ENCODE measurements at regions not wholly inside any gene's neighbourhood (a gene's known extent, or its start where the extent isn't known, plus 50 kb on each side); places are given as distances from the start of the nearest gene placed in this dataset.
"Not testable (repeated sequence)": the region's sequence is repeated elsewhere in the genome, so short reads cannot be mapped to it uniquely, and the experiment has no call there.

DNA sequence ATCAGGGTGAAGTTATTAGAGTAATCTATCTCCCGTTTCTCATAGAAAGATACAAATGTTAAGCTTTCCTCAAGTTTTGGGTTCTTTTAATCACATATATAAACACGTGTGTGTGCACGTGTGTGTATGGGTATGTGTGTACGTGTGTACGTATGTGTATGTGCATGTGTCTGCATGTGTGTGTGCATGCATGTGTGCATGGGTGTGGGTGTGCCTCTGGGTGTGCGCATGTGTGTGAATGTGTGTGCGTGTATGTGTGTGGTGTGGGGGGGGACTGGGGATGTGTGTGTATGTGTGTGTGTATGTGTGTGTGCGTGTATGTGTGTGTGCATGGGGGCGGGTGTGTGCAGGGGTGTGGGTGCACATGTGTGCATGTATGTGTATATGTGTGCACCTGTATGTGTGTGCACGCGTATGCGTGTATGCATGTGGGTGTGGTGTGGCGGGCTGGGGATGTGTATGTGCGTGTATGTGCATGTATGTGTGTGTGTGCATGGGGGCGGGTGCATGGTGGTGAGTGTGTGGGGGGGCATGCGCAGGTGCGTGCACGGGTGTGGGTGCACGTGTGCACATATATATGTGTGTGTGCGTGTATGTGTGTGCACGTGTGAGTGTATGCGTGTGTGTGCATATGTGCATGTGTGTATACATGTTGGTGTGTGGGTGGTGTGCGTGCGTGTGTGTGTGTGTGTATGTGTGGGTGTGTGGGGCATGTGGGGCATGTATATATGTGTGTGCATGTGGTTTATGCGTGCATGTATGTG, 304.0 kb downstream of the MBD2 start:
- no peak for DNase-seq (ENCODE audit: low read depth)

DNA sequence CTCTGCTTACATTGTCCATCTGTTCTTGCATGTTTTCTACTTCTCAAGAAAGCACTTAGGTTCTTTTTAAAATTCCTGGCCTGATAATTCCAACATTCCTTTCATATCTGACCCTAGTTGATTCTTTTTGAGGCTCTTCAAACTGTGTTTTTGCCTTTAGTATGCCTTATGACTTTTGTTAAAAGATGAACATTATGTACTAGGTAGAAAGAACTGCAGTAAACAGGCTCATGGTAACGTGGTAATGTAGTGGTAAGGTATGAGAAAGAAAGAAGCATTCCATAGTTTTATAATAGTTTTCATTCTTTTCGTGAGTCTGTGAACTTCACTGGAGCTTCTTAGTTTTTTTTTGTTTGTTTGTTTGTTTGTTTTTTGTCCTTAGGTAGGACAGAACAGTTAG, 306.4 kb downstream of the MBD2 start:
- DNase-seq (ENCODE audit: low read depth) = no peak

DNA sequence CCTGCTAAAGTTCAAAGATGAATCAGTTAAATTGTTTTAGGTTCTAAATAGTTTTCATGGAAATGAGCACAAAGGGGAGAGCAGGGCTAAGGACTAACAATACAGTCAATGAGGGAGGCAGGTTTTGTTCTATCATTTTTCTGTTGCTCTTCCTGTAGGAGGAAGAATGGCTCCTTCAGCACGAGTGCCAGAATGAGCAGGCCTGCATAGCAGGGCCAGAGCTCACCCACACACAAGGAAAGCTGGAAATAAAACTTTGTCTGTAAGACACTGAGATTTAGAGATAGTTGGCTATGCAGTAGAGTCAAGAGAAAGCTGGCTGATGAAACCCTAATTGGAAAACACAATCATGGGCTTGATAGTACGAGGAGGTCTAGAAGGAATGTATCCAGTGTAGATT, 313.3 kb downstream of the MBD2 start:
- DNase-seq (ENCODE audit: low read depth) = no peak

DNA sequence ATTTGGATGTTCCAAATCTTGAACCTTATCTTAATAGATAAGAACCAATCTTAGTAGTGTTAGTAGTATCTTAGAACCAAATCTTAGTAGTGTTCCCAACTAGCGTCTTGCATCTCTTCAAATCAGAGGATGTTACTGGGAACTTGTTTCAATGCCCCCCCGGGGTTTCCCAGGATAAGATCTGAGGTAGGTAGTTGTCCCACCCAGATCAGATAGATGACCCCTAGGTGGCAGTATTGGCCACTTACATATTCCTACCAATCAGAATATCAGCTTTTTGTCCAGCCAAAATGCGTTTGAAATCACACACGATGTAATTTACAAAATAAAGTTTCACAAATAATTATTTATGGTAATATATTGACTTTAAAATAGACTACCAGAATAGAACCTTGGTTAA, 314.8 kb downstream of the MBD2 start:
- DNase-seq (ENCODE audit: low read depth) = peak; percentile 29

DNA sequence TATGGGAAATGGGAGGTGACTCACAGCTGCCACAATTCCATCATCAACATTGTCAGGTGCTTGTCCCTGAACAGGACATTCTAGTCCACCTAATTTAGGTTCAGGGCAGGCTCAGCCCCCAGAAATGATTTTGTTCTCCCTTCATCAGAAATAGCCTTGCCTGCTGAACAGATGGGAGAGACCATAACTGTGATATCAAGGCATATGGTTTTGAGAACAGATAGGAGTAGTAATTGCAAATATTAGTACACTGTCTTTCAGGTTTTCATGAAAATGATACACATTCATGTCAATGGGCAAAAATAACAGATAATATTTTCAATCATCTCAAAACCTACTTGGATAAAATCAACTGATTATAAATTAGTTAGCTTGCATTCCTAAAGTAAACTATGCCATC, 316.5 kb downstream of the MBD2 start:
- no peak for DNase-seq (ENCODE audit: low read depth)

DNA sequence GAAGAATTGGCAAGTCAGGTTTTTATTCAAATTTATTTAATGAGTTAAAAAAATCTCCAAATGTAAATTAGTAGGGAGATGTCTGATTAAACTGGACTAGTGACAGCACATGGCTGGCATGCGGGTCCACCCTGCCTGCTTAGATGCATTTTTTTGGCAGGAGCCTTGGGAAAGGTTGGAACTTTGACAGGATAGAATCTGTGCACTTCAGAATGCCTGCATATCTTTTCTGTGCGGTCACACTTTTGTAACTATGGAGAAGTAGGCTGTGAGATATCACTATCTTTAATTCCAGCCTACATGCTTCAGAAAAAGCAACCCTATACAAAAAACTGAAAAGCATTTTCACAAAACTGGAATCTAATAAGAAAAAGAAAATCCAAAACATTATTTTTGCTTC, 317.8 kb downstream of the MBD2 start:
- peak; percentile 36 for DNase-seq (ENCODE audit: low read depth)

DNA sequence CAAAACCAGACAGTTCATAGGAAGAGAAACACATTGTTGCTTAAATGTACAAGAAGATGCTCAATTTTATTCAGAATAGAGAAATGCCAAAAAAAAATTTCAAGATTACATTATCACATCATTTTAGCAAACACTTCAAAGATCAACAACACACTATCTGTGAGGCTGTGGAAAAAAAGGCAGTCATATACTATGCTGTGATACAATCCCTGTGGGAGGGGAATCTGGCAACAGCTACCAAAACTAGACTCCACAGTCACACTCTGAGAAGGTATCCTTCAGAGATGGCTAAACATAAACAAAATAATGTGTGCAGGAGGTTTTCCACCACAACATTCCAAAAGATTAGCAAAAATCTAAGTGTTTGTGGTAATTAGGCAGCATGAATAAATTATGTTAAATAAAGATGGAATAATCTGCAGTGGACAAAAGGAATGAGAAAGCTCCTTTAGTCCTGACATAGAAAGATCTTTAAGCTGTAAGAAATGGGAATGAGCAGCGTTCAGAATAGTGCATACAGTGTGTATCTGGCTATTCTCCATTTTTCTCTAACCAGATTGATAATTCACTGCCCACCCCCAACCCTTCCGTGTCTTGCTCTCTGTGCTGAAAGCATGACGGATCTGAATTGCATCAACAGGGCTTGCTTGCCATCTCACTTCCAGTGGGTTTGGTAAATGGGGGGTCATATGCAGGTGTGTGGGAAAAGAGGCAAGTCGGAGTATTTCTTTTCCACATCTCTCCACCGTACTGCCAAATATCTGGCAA, 329.6 kb downstream of the MBD2 start:
- DNase-seq (ENCODE audit: low read depth) = no peak

DNA sequence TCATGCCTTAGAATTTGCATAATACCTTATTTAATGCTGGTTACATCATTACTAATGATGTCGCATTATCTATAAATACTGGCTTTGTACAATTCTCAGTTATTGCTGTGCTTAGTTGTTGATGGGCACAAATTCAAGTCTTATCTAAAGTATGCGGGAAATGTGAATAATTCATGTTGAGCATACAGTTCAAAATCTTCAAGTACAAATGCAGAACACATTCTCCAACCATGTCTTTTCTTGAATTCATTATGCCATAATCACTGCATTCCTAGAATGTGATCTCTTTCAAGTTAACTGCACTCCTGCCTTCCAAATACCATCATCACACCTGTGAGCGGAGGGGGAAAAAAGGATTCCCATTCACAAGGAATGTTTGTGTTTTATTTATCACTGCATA, 337.0 kb downstream of the MBD2 start:
- peak; percentile 14 for DNase-seq (ENCODE audit: low read depth)

DNA sequence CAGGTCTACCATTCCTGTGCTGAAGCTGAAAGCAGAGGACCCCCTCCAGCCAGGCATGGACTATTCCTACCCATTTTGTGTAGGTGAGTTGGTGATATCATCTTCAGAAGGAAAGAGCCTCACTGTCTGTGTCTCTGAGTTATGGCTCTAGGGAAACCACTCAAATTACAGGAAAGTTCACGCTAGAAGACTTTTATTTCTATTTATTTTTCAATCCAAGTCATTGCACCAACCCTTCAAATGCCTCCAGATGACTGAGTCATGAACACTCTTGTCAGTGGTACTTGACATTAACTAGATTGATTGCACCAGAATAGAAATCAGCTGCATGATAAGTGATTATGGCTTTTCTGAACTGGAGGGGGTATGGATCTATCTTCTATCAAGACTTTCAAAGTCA, 338.4 kb downstream of the MBD2 start:
- DNase-seq (ENCODE audit: low read depth) = no peak

DNA sequence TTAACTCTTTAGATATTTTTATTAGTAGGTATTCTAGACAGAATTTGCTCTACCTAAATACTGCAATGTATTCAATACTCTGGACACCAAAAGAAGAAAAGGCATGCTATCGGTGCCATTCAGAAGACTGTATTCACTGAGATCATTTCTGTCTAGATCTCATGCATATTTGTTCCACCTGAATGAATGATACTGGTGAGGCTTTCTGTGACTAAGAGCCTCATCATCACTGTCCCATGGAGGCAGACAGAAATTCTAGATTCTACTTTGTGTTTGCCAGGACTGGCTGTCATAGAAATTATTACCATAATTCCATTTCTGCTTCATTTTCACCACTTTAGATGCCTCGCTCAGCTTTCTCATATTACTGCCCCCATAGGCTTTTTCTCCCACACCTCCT, 340.7 kb downstream of the MBD2 start:
- DNase-seq (ENCODE audit: low read depth) = no peak

DNA sequence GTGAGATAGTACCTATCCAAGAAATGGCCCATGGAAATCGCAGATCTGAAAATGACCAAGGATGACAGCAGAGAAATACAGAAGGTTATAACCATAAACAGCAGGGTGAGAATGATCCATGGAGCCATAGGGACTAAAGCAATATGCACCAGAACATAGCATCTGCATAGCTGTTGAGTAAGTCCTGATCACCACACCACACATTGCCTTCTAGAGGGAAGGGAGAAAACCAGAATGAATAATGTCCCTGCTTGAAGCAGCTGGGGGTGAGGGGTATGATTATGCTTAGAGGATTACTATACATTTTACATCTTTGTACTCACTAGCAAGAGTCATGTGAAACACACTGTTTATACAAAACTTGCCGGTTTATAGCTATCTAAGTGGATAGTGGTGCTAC, 350.4 kb downstream of the MBD2 start:
- DNase-seq (ENCODE audit: low read depth) = no peak

DNA sequence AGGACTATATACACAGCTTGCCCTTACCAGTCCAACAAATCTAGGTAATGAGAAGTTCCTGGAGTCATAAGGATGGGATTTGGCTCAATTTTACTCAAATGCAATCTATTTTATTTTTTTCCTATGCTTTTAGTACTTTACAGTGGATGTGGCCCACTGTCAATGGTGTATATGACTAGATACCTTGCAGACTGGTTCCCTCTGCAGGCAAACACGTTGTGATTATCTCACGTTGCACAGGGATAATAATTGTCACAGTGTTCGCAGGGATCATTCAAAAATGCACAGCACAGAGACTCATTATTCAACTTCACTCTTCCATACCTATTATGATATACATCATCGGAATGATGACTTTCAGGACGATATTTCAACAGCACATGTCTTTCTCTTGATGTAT, 359.7 kb downstream of the MBD2 start:
- DNase-seq (ENCODE audit: low read depth) = no peak

DNA sequence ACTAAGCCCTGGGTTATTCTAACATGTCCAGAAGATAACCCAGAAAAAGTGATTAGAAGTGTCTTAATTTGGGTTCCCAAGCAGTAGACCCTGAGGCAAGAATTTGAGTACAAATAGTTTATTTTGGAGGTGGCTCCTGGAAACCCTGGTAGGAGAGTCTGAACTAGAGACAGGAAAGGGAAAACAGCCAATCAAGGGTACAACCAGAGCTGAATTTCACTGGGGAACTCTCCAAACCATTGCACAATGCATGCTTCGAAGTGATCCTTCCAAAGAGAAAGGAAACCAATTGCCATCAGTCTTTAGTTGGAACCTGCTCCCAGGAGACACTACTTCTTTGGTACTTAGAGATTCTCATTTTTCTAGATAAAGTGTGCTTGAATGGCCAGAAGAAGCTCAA, 361.5 kb downstream of the MBD2 start:
- no peak for DNase-seq (ENCODE audit: low read depth)

DNA sequence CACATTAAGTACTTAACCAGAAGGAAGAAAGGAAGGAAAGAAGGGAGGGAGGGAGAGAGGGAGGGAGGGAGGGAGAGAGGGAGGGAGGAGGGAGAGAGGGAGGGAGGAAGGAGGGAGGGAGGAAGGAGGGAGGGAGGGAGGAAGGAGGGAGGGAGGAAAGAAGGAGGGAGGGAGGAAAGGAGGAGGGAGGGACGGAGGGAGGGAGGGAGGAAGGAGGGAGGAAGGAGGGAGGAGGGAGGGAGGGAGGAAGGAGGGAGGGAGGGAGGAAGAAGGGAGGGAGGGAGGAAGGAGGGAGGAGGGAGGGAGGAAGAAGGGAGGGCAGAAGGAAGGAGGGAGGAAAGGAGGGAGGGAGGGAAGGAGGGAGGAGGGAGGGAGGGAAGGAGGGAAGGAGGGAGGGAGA, 363.3 kb downstream of the MBD2 start:
- DNase-seq (ENCODE audit: low read depth) = no peak

DNA sequence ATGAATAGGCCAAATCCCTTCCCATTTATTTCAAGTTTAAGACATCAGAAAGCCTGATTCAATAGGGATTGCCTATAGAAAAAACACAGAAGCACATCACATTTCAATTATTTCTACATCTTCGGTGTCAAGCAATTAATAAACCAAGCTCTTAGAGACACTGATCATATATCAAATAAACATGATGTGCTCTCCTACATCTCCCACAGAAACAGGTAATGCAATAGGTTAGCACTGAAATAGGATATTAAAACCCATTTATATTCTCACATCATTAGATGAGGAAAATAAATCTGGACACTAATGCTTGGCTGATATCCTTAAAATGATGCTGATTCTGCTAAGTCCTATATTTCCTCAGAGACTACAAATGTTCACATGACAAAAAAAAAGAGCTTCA, 364.7 kb downstream of the MBD2 start:
- no peak for DNase-seq (ENCODE audit: low read depth)

DNA sequence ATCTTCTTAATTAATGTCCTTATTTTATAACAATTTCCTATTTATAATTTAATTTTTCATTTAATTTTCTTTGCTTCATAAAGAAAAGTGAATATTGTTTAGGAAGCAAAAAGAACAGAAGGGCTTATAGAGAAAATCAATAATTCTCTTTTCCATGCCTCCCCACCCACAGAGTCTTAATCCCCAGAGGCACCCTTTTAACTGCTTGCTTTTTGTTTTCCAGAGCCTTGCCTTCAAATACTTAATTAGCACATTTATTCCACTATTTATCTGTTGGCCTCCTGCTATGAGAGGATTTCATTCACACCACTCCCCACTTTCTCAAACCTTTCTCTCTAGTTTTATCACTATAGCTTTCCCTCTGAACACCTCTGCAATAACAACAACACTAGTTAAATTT, 373.6 kb downstream of the MBD2 start:
- no peak for DNase-seq (ENCODE audit: low read depth)

DNA sequence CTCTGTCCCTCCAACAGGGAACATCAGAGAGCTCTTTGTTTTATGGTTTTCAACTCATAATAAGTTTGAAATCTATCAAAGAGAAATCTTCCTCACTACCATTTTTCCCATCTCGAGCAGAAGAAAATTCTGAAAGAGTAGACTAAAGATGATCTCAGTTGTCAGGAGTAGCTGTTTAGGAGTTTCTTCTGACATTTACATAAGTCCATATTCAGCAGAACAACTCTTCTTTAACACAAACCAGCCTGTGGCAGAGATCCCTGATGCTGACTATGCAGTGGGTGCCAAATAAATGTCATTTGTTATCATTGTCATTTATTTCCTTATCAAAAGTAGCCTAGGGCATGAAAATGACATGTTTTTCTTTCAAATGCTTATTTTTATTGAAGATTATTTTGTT, 380.7 kb downstream of the MBD2 start:
- DNase-seq (ENCODE audit: low read depth) = no peak

DNA sequence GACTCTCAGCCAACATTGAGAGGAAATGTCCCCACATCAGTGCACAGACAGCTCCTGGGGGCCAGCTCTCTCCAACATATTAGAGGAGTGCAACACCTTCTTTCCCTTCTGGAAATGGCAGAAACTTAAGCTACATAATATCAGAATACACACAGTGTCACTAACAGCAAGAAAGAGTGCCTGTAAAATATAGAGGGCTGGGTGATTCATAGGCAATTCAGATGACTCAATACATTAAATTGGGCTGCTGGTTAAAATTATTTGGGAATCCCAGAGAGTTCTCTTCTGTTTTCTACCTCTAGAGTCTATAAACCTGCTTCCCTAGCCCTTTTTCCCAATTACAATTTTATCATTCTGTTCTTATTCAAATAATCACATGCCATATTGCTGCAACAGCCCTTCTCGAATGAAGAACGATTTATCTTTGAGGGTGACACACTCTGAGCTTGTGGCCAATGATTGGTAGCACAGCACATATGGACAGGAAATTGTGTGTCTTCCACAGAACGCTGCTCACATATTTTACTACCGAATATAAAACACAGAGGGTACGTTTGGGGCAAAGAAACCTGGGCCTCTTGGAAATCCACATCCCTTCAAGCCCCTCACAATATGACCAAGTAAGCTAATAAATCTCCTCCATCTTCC, 381.2 kb downstream of the MBD2 start:
- DNase-seq (ENCODE audit: low read depth) = no peak

DNA sequence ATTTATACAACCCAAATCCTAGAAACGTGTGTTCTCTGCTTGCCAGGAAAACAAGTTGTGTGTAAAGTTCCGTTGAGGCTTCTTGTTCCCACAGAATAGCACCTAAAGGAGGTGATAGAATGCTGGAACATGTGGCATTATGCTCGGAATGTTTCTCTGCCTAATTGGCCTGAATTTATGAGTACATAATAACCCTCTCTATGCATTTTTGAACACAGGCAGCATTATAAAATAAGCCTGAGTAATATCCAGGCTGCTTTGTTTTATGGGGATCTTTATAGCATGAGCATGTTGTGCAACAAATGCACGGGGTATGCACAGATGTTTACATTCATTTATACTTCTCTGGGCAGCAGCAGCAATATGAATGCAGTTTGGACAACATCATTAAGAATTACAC, 385.7 kb downstream of the MBD2 start:
- DNase-seq (ENCODE audit: low read depth) = no peak

DNA sequence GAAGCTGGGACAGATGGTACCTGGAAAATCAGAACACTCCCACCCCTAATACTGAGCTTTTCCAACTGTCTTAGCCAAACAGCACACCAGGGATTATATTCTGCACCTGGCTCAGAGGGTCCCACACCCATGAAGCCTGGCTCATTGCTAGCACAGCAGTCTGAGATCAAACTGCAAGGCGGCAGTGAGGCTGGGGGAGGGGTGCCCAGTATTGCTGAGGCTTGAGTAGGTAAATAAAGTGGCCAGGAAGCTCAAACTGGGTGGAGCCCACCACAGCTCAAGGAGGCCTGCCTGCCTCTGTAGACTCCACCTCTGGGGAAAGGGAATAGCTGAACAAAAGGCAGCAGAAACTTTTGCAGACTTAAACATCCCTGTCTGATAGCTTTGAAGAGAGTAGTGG, 403.3 kb downstream of the MBD2 start:
- DNase-seq (ENCODE audit: low read depth) = not testable (repeated sequence)

DNA sequence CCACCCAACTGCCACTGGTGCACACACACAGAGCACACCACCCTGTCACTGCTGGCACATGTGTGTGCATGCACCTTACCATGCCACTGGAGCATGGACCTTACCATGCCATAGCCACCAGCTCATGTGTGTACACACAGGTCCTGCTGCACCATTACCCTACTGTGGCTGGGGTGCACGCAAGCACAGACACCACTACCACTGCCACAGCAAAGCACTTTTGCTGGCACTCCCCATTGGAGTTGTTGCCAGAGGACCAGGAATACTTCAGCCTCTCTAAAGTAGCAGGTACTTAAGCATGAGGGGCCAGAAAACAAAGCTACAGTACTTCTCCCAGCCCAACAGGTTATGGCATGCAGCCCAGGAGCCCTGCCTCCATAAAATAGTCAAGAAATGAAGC, 404.8 kb downstream of the MBD2 start:
- DNase-seq (ENCODE audit: low read depth) = no peak

DNA sequence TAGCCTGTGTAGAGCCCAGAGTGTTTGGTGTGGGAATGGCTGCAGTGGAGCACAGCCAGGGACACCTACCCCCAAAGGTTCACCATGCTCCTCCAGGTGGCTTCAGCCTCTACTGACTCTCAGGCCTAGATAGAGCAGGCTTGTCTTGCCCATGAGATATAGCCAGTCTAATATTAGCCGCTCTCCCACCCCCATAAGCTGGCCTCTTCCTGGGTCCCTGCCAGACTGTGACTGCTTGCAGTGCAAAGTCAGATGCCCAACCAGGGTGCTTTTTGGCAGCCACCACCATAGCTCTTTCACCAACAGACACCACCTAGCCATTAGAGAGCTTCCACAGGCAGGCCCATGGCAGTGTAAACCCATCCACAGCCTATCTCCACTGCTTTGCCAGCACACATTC, 405.3 kb downstream of the MBD2 start:
- no peak for DNase-seq (ENCODE audit: low read depth)

All from HS-27A (cell line).